ENCODE measurements at regions not wholly inside any gene's neighbourhood (a gene's known extent, or its start where the extent isn't known, plus 50 kb on each side); places are given as distances from the start of the nearest gene placed in this dataset.
A peak's percentile ranks its signal among the peaks of the same experiment; 100 is the strongest.

- Histone ChIP-seq H3K27me3 (ENCODE audit: control insufficient read depth, insufficient read depth, low read length) (no peaks in the 10 kb centered on the region), H3K4me3 (ENCODE audit: low read length in 3 of 3) (peak overlapping the region in 1 of 3 donors; percentile 12), H3K36me3 (ENCODE audit: control insufficient read depth in 2 of 3, insufficient read depth in 3 of 3, low read length in 3 of 3) (no peaks in the 10 kb centered on the region), H3K9me3 (ENCODE audit: control insufficient read depth in 2 of 3, insufficient read depth in 1 of 3, low read length in 3 of 3) (no peaks in the 10 kb centered on the region), H3K9ac (ENCODE audit: low read length in 3 of 3) (no peak overlapping the region), H3K27ac (ENCODE audit: low read depth in 2 of 2, low read length in 2 of 2) (peak overlapping the region; percentile 19 to 42), H3K4me1 (ENCODE audit: control insufficient read depth in 2 of 3, insufficient read depth in 2 of 3, low read depth in 1 of 3, low read length in 3 of 3) (peaks cover 0 to 11% (median 3%) of the 10 kb centered on the region in 3 donors)
- FAIRE-seq (no peak), DNase-seq (peak in 1 of 5 donors; percentile 33)
- intact Hi-C loops (cut with DNase I): no loop called here
- no peak for TF ChIP-seq CTCF (IDR thresholded peaks at IDR 0.05; ENCODE audit: borderline replicate concordance, extremely low read depth, insufficient read depth)
These were observed 87.3 kb upstream of the AKIRIN2 start for GRCh38 chr6:87789198-87789899.

DNA sequence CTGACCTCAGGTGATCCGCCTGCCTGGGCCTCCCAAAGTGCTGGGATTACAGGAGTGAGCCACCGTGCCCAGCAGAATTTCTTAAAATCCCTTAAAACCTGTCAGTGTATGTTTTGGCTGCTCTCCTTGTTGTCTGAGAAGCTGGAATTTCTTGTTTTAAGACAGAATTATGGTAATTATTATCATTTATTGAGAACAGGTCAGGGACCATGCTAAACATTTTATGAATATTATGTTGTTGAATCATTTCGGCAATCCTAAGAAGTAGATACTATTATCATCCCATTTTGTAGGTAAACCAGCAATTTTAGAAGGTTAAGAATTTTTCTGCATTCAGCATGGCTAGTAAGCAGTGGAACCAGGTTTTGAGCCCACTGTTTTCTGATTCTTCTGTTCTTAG lies 86.1 kb upstream of the AKIRIN2 start:
- intact Hi-C loops (cut with DNase I): no loop called here
- FAIRE-seq (no peak), DNase-seq (no peak)
- peaks cover 0 to 11% (median 4%) of the 10 kb centered on the region in 3 donors for H3K4me1 ChIP-seq (ENCODE audit: control insufficient read depth in 2 of 3, insufficient read depth in 2 of 3, low read depth in 1 of 3, low read length in 3 of 3)
- H3K9me3 ChIP-seq (ENCODE audit: control insufficient read depth in 2 of 3, insufficient read depth in 1 of 3, low read length in 3 of 3): no peaks in the 10 kb centered on the region
- no peak overlapping the region for H3K27ac ChIP-seq (ENCODE audit: low read depth in 2 of 2, low read length in 2 of 2)
- H3K4me3 ChIP-seq (ENCODE audit: low read length in 3 of 3): no peak overlapping the region
- H3K36me3 ChIP-seq (ENCODE audit: control insufficient read depth in 2 of 3, insufficient read depth in 3 of 3, low read length in 3 of 3): no peaks in the 10 kb centered on the region
- no peak overlapping the region for H3K9ac ChIP-seq (ENCODE audit: low read length in 3 of 3)
- no peak for TF ChIP-seq CTCF (IDR thresholded peaks at IDR 0.05; ENCODE audit: borderline replicate concordance, extremely low read depth, insufficient read depth)
- no peaks in the 10 kb centered on the region for H3K27me3 ChIP-seq (ENCODE audit: control insufficient read depth, insufficient read depth, low read length)

- intact Hi-C loops (cut with DNase I): no loop called here
- Histone ChIP-seq H3K27me3 (ENCODE audit: control insufficient read depth, insufficient read depth, low read length) (no peaks in the 10 kb centered on the region), H3K9ac (ENCODE audit: low read length in 3 of 3) (no peak overlapping the region), H3K4me1 (ENCODE audit: control insufficient read depth in 2 of 3, insufficient read depth in 2 of 3, low read depth in 1 of 3, low read length in 3 of 3) (peaks cover 0 to 11% (median 4%) of the 10 kb centered on the region in 3 donors), H3K4me3 (ENCODE audit: low read length in 3 of 3) (peak overlapping the region in 1 of 3 donors; percentile 32), H3K27ac (ENCODE audit: low read depth in 2 of 2, low read length in 2 of 2) (peak overlapping the region in 1 of 2 donors; percentile 19), H3K36me3 (ENCODE audit: control insufficient read depth in 2 of 3, insufficient read depth in 3 of 3, low read length in 3 of 3) (no peaks in the 10 kb centered on the region), H3K9me3 (ENCODE audit: control insufficient read depth in 2 of 3, insufficient read depth in 1 of 3, low read length in 3 of 3) (no peaks in the 10 kb centered on the region)
- DNase-seq (no peak), FAIRE-seq (no peak)
- no peak for TF ChIP-seq CTCF (IDR thresholded peaks at IDR 0.05; ENCODE audit: borderline replicate concordance, extremely low read depth, insufficient read depth)
These were observed 83.3 kb upstream of the AKIRIN2 start for GRCh38 chr6:87785229-87785862.

Data from kidney (tissue), 13 donors.